Liver (tissue), 3 donors: ENCODE measurements at regions not wholly inside any gene's neighbourhood (a gene's known extent, or its start where the extent isn't known, plus 50 kb on each side); places are given as distances from the start of the nearest gene placed in this dataset.

ENCODE experiments used
- CTCF ChIP-seq: fragments of 150-350 bp; IDR thresholded peaks from 2 replicates; pipeline ENCODE4 v1.5.1; 2017; ENCODE audit warnings: improper control_type of control experiment, low read depth, low read length; ENCODE audit not compliant: missing input control
- JUND ChIP-seq, 2 donors: IDR thresholded peaks; 2 replicates each; pipeline ENCODE4 v1.6.1; 2016; ENCODE audit warnings: antibody characterized with exemption in 2 of 2
- MAX ChIP-seq: IDR thresholded peaks from 2 replicates; pipeline ENCODE4 v1.6.1; 2016; ENCODE audit warnings: antibody characterized with exemption
- REST ChIP-seq: IDR thresholded peaks from 2 replicates; pipeline ENCODE4 v1.6.1; 2016; ENCODE audit warnings: antibody characterized with exemption, mild to moderate bottlenecking
- SP1 ChIP-seq: IDR thresholded peaks from 2 replicates; pipeline ENCODE4 v1.6.1; 2018; ENCODE audit warnings: antibody characterized with exemption, mild to moderate bottlenecking
- TAF1 ChIP-seq: conservative IDR thresholded peaks from 2 replicates; pipeline ENCODE4 v1.6.1; 2016; ENCODE audit warnings: antibody characterized with exemption, mild to moderate bottlenecking
- YY1 ChIP-seq: IDR thresholded peaks from 2 replicates; pipeline ENCODE4 v1.6.1; 2016; ENCODE audit warnings: antibody characterized with exemption, mild to moderate bottlenecking
- donor health status: healthy.
- donor health status: healthy.

GRCh38 chr2:204280262-204280668 is 265.0 kb upstream of the PARD3B start:
- no peak for TF ChIP-seq REST
- no peak for TF ChIP-seq CTCF
- TF ChIP-seq SP1 = no peak
- no peak for TF ChIP-seq YY1
- no peak for TF ChIP-seq JUND (IDR thresholded peaks at IDR 0.05)
- TF ChIP-seq MAX = no peak
- no peak for TF ChIP-seq TAF1
